Fibroblast of lung (primary cell): ENCODE measurements at regions not wholly inside any gene's neighbourhood (a gene's known extent, or its start where the extent isn't known, plus 50 kb on each side); places are given as distances from the start of the nearest gene placed in this dataset.

ENCODE experiments used
- DNase-seq, 2 donors: peaks; one replicate each; pipeline versions ENCODE4 v3.0.0 to v3.0.0-alpha.2; 2010; ENCODE audit warnings: low read depth in 2 of 2
- H2AFZ ChIP-seq: 2 replicates; pipeline ENCODE4 v1.5.1; 2012; ENCODE audit warnings: low read length, control low read depth, inconsistent platforms
- H3K27ac ChIP-seq: 2 replicates; pipeline ENCODE4 v1.5.1; 2011; ENCODE audit warnings: low read length, control low read depth; ENCODE audit not compliant: insufficient read depth
- H3K27me3 ChIP-seq: 2 replicates; pipeline ENCODE4 v1.5.1; 2011; ENCODE audit warnings: mild to moderate bottlenecking, low read length; ENCODE audit not compliant: control insufficient read depth, insufficient read depth
- H3K36me3 ChIP-seq: 2 replicates; pipeline ENCODE4 v1.5.1; 2011; ENCODE audit warnings: low read length; ENCODE audit not compliant: control insufficient read depth, insufficient read depth
- H3K4me1 ChIP-seq: 2 replicates; pipeline ENCODE4 v1.5.1; 2011; ENCODE audit warnings: low read length; ENCODE audit not compliant: control insufficient read depth, insufficient read depth; ENCODE audit errors: extremely low read depth
- H3K4me2 ChIP-seq: 2 replicates; pipeline ENCODE4 v1.5.1; 2011; ENCODE audit warnings: low read length, control low read depth; ENCODE audit not compliant: insufficient read depth; ENCODE audit errors: extremely low read depth
- H3K4me3 ChIP-seq, 4 experiments: fragments of 200-600 bp in 1 of 4; sonication (generic) in 1 of 4; replicated peaks in 1 of 4; 2 replicates each; pipeline ENCODE4 v1.5.1; 2011 to 2016; ENCODE audit warnings: low read length in 4 of 4, low read depth in 3 of 4, mild to moderate bottlenecking in 3 of 4, control low read depth in 2 of 4, inconsistent platforms in 1 of 4, mixed read lengths in 1 of 4; ENCODE audit not compliant: insufficient read depth in 1 of 4; ENCODE audit errors: control extremely low read depth in 1 of 4
- H3K79me2 ChIP-seq: 2 replicates; pipeline ENCODE4 v1.5.1; 2012; ENCODE audit warnings: mild to moderate bottlenecking, low read length, inconsistent platforms; ENCODE audit not compliant: control insufficient read depth, insufficient read depth
- H3K9ac ChIP-seq: 2 replicates; pipeline ENCODE4 v1.5.1; 2011; ENCODE audit warnings: mild to moderate bottlenecking, low read length, control low read depth; ENCODE audit not compliant: insufficient read depth
- H3K9me3 ChIP-seq: 2 replicates; pipeline ENCODE4 v1.5.1; 2012; ENCODE audit warnings: low read depth, low read length; ENCODE audit not compliant: control insufficient read depth, insufficient read depth
- H4K20me1 ChIP-seq: 2 replicates; pipeline ENCODE4 v1.5.1; 2011; ENCODE audit warnings: low read length; ENCODE audit not compliant: control insufficient read depth, insufficient read depth; ENCODE audit errors: extremely low read depth
- EZH2 ChIP-seq: IDR thresholded peaks from 2 replicates; pipeline ENCODE4 v1.5.1; 2012; ENCODE audit warnings: low read length, control low read depth, mild to moderate bottlenecking; ENCODE audit errors: missing control alignments
- TF ChIP-seq, protein P1 (sequence below), 2 donors: IDR thresholded peaks in 1 of 2; conservative IDR thresholded peaks in 1 of 2; 1 replicate in 1 of 2; 2 replicates in 1 of 2; pipeline ENCODE4 v1.5.1; 2011 to 2012; ENCODE audit warnings: low read length in 2 of 2, control low read depth in 1 of 2, inconsistent platforms in 1 of 2, low read depth in 1 of 2, mild to moderate bottlenecking in 1 of 2

DNA sequence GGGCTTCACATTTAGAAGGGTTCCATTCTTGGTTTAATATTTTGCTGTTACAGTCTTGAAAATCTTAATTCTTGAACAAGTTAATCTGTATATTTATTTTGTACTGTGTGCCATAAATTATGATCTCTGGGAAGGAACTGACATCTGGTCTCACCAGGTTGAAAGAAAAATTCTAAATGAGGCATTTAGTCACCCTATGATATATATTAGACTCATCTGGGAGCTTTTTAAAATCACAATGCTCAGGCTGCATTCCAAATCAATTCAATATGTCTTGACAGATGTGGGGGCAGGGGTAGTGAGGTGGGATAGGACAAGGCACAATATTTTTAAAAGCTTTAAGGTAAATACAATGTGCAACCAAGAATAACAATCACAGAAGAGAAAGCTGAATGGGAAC, 569.2 kb downstream of the PRR16 start:
- H3K4me3 ChIP-seq, result no peak overlapping the region
- no peak overlapping the region for H3K9ac ChIP-seq
- no peaks in the 10 kb centered on the region for H3K79me2 ChIP-seq
- no peak for DNase-seq
- H3K9me3 ChIP-seq, result no peaks in the 10 kb centered on the region
- H3K4me1 ChIP-seq, result no peaks in the 10 kb centered on the region
- no peak overlapping the region for H2AFZ ChIP-seq
- no peaks in the 10 kb centered on the region for H3K27me3 ChIP-seq
- H3K27ac ChIP-seq, result no peak overlapping the region
- H3K4me2 ChIP-seq, result no peak overlapping the region
- no peaks in the 10 kb centered on the region for H3K36me3 ChIP-seq
- no peak for TF ChIP-seq EZH2
- TF ChIP-seq, protein P1, sequence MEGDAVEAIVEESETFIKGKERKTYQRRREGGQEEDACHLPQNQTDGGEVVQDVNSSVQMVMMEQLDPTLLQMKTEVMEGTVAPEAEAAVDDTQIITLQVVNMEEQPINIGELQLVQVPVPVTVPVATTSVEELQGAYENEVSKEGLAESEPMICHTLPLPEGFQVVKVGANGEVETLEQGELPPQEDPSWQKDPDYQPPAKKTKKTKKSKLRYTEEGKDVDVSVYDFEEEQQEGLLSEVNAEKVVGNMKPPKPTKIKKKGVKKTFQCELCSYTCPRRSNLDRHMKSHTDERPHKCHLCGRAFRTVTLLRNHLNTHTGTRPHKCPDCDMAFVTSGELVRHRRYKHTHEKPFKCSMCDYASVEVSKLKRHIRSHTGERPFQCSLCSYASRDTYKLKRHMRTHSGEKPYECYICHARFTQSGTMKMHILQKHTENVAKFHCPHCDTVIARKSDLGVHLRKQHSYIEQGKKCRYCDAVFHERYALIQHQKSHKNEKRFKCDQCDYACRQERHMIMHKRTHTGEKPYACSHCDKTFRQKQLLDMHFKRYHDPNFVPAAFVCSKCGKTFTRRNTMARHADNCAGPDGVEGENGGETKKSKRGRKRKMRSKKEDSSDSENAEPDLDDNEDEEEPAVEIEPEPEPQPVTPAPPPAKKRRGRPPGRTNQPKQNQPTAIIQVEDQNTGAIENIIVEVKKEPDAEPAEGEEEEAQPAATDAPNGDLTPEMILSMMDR (conservative IDR thresholded peaks at IDR 0.05 in 1 of 2, IDR thresholded peaks at IDR 0.05 in 1 of 2; ENCODE audit: low read depth in 1 of 2, low read length in 2 of 2), result no peak
- H4K20me1 ChIP-seq, result no peaks in the 10 kb centered on the region

DNA sequence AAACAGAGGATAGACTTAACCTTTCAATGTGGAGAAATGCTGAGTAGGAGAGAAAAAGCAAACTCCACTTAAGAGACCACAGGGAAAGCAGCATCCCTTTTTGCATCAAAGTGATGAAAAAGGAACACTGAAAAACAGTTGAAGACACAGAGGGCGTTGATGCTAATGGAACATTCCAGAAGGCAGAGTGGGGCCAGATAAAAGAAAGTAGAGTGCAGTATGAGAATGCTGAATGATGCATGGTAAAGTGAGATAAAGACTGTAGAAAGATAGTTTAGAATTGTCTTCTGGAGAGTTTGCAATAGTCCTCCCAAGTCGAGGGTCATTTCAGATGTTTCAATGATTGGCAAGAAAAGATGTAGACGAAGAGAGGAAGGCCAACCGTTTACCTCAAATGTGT, 574.3 kb downstream of the PRR16 start:
- Histone ChIP-seq H3K9ac (no peak overlapping the region), H3K4me1 (no peaks in the 10 kb centered on the region), H4K20me1 (no peaks in the 10 kb centered on the region), H3K9me3 (no peaks in the 10 kb centered on the region), H2AFZ (no peak overlapping the region), H3K36me3 (no peaks in the 10 kb centered on the region), H3K27ac (no peak overlapping the region), H3K4me2 (no peak overlapping the region), H3K4me3 (no peak overlapping the region), H3K79me2 (no peaks in the 10 kb centered on the region), H3K27me3 (no peaks in the 10 kb centered on the region)
- no peak for DNase-seq
- no peak for TF ChIP-seq EZH2
- TF ChIP-seq, protein P1 (conservative IDR thresholded peaks at IDR 0.05 in 1 of 2, IDR thresholded peaks at IDR 0.05 in 1 of 2; ENCODE audit: low read depth in 1 of 2, low read length in 2 of 2), result no peak

- Histone ChIP-seq H3K27ac (no peak overlapping the region), H3K9ac (no peak overlapping the region), H3K4me3 (no peak overlapping the region), H3K4me1 (no peaks in the 10 kb centered on the region), H3K36me3 (no peaks in the 10 kb centered on the region), H3K4me2 (no peak overlapping the region), H3K79me2 (no peaks in the 10 kb centered on the region), H3K27me3 (no peaks in the 10 kb centered on the region), H2AFZ (no peak overlapping the region), H3K9me3 (no peaks in the 10 kb centered on the region), H4K20me1 (no peaks in the 10 kb centered on the region)
- no peak for DNase-seq
- TF ChIP-seq, protein P1 (conservative IDR thresholded peaks at IDR 0.05 in 1 of 2, IDR thresholded peaks at IDR 0.05 in 1 of 2; ENCODE audit: low read depth in 1 of 2, low read length in 2 of 2), result no peak
- no peak for TF ChIP-seq EZH2
Observed at GRCh38 chr5:121049971-121050370, 585.9 kb downstream of the PRR16 start.
